Right ventricle myocardium superior (tissue), 1 donor: ENCODE measurements at regions not wholly inside any gene's neighbourhood (a gene's known extent, or its start where the extent isn't known, plus 50 kb on each side); places are given as distances from the start of the nearest gene placed in this dataset.
"Not testable (repeated sequence)": the region's sequence is repeated elsewhere in the genome, so short reads cannot be mapped to it uniquely, and the experiment has no call there.

ENCODE experiments used
- ATAC-seq: fragments of 200-7000 bp; cut with Tn5 transposase; one replicate; pipeline ENCODE4 v1.9.1; 2020; ENCODE audit warnings: mild to moderate bottlenecking; ENCODE audit not compliant: poor library complexity
- DNase-seq: peaks from one replicate; pipeline ENCODE4 v3.0.0-alpha.2; 2020
- intact Hi-C: fragments of 100-400 bp; cut with DNase I; formaldehyde crosslinking; loops from one replicate; pipeline ENCODE4 v1.11.2; 2022
- donor health status: DM: no; HTN: yes; CAD: no; lungs with severe emphysema.

- intact Hi-C loops, result no loop called here
These were observed 52.0 kb downstream of the PRORP start for GRCh38 chr14:35174342-35174741.

GRCh38 chr14:35180179-35180578 is 57.8 kb downstream of the PRORP start:
- no peak for DNase-seq
- intact Hi-C loops, result no loop called here
- ATAC-seq, result no peak

More at GRCh38 chr14:35174342-35174741, 52.0 kb downstream of the PRORP start:
- DNase-seq, result no peak
- ATAC-seq, result no peak

GRCh38 chr14:35184891-35185290 is 62.5 kb downstream of the PRORP start:
- intact Hi-C loops, DNase-seq, ATAC-seq: not testable (repeated sequence)

GRCh38 chr14:35189422-35189821 is 67.1 kb downstream of the PRORP start:
- no peak for ATAC-seq
- intact Hi-C loops, result no loop called here
- DNase-seq, result no peak

GRCh38 chr14:35193161-35193560 is 70.8 kb downstream of the PRORP start:
- DNase-seq (no peak), ATAC-seq (no peak)
- intact Hi-C loops, result no loop called here

- intact Hi-C loops, DNase-seq, ATAC-seq: not testable (repeated sequence)
These were observed 71.8 kb downstream of the PRORP start for GRCh38 chr14:35194183-35194582.

- no peak for DNase-seq
- intact Hi-C loops, result no loop called here
- ATAC-seq, result no peak
These were observed 74.2 kb downstream of the PRORP start for GRCh38 chr14:35196571-35196970.

GRCh38 chr14:35197015-35197414 is 74.7 kb downstream of the PRORP start:
- no peak for ATAC-seq
- intact Hi-C loops, result no loop called here
- no peak for DNase-seq

- no peak for DNase-seq
- ATAC-seq, result no peak
- intact Hi-C loops, result no loop called here
These were observed 78.7 kb downstream of the PRORP start for GRCh38 chr14:35201066-35201465.

- intact Hi-C loops, result no loop called here
- ATAC-seq (no peak), DNase-seq (no peak)
These were observed 79.8 kb downstream of the PRORP start for GRCh38 chr14:35202195-35202594.

- ATAC-seq, result no peak
- intact Hi-C loops, result no loop called here
- no peak for DNase-seq
These were observed 83.4 kb downstream of the PRORP start for GRCh38 chr14:35205737-35206136.

GRCh38 chr14:35211067-35211466 is 81.1 kb upstream of the PSMA6 start:
- intact Hi-C loops, result loop anchor here (10.0 kb wide), 1 partner anchor 56 kb away; no protein-coding TSS in a partner anchor
- DNase-seq, result no peak

GRCh38 chr14:35212471-35213142 is 79.6 kb upstream of the PSMA6 start:
- DNase-seq (no peak), ATAC-seq (no peak)
- intact Hi-C loops, result loop anchor here (10.0 kb wide), 1 partner anchor 58 kb away; no protein-coding TSS in a partner anchor

More at GRCh38 chr14:35211067-35211466, 81.1 kb upstream of the PSMA6 start:
- no peak for ATAC-seq

- ATAC-seq (no peak), DNase-seq (no peak)
- intact Hi-C loops, result loop anchor here (10.0 kb wide), 1 partner anchor 58 kb away; no protein-coding TSS in a partner anchor
These were observed 78.9 kb upstream of the PSMA6 start for GRCh38 chr14:35213143-35213788.

GRCh38 chr14:35213869-35214387 is 78.3 kb upstream of the PSMA6 start:
- ATAC-seq (no peak), DNase-seq (no peak)
- intact Hi-C loops, result loop anchor here (10.0 kb wide), 1 partner anchor 59 kb away; no protein-coding TSS in a partner anchor

- intact Hi-C loops, result loop anchor here (10.0 kb wide), 1 partner anchor 60 kb away; no protein-coding TSS in a partner anchor
These were observed 77.8 kb upstream of the PSMA6 start for GRCh38 chr14:35214402-35214801.

GRCh38 chr14:35215110-35215813 is 76.9 kb upstream of the PSMA6 start:
- intact Hi-C loops, result loop anchor here (5.0 to 10.0 kb wide), 2 partner anchors 60 to 192 kb away; no protein-coding TSS in a partner anchor
- no peak for DNase-seq
- no peak for ATAC-seq

More at GRCh38 chr14:35214402-35214801, 77.8 kb upstream of the PSMA6 start:
- not testable (repeated sequence) for DNase-seq, ATAC-seq

GRCh38 chr14:35218176-35218575 is 74.0 kb upstream of the PSMA6 start:
- not testable (repeated sequence) for ATAC-seq, DNase-seq
- intact Hi-C loops, result loop anchor here (5.0 to 10.0 kb wide), 2 partner anchors 63 to 189 kb away; no protein-coding TSS in a partner anchor

- ATAC-seq (no peak), DNase-seq (no peak)
- intact Hi-C loops, result loop anchor here (5.0 to 10.0 kb wide), 2 partner anchors 64 to 188 kb away; no protein-coding TSS in a partner anchor
These were observed 73.2 kb upstream of the PSMA6 start for GRCh38 chr14:35218963-35219362.
